ENCODE measurements at regions not wholly inside any gene's neighbourhood (a gene's known extent, or its start where the extent isn't known, plus 50 kb on each side); places are given as distances from the start of the nearest gene placed in this dataset.
"Not testable (repeated sequence)": the region's sequence is repeated elsewhere in the genome, so short reads cannot be mapped to it uniquely, and the experiment has no call there.

- no peaks in the 10 kb centered on the region for H3K9me2 ChIP-seq (replicated peaks; ENCODE audit: insufficient read depth)
Measured at GRCh38 chr1:59201341-59201740, 95.6 kb upstream of the FGGY start.

GRCh38 chr1:59202455-59202854, 94.4 kb upstream of the FGGY start:
- Histone ChIP-seq H2AFZ (no peak overlapping the region), H3K4me2 (no peak overlapping the region), H3K27me3 (no peaks in the 10 kb centered on the region), H3K36me3 (replicated peaks; ENCODE audit: insufficient read depth, low read depth) (no peaks in the 10 kb centered on the region), H3K9me3 (ENCODE audit: low read depth) (no peaks in the 10 kb centered on the region), H3K4me3 (no peak overlapping the region), H3K27ac (no peak overlapping the region), H3K79me2 (no peaks in the 10 kb centered on the region), H3K9me2 (replicated peaks; ENCODE audit: insufficient read depth) (no peaks in the 10 kb centered on the region), H4K20me1 (ENCODE audit: insufficient read depth, poor library complexity, severe bottlenecking) (no peaks in the 10 kb centered on the region), H3K4me1 (ENCODE audit: insufficient read depth) (peaks cover 18% of the 10 kb centered on the region)
- WGBS (ENCODE audit: low lambda C conversion rate, missing lambda C conversion rate) = 92% methylated on average over 1 of the region's 1 CpG
- TF ChIP-seq EZH2phosphoT487 (IDR thresholded peaks at IDR 0.05; ENCODE audit: low read depth, severe bottlenecking, unreplicated experiment) (no peak), EZH2 (IDR thresholded peaks at IDR 0.05; ENCODE audit: borderline replicate concordance) (no peak), CTCF (IDR thresholded peaks at IDR 0.05; ENCODE audit: poor library complexity) (no peak)
- DNase-seq (ENCODE audit: low spot score) = no peak

More at GRCh38 chr1:59201341-59201740, 95.6 kb upstream of the FGGY start:
- H3K4me2 ChIP-seq = no peak overlapping the region
- no peaks in the 10 kb centered on the region for H3K27me3 ChIP-seq
- no peaks in the 10 kb centered on the region for H3K36me3 ChIP-seq (replicated peaks; ENCODE audit: insufficient read depth, low read depth)
- H3K9me3 ChIP-seq (ENCODE audit: low read depth) = no peaks in the 10 kb centered on the region
- H2AFZ ChIP-seq = no peak overlapping the region
- no peak overlapping the region for H3K4me3 ChIP-seq
- no peak overlapping the region for H3K27ac ChIP-seq
- TF ChIP-seq EZH2phosphoT487 (IDR thresholded peaks at IDR 0.05; ENCODE audit: low read depth, severe bottlenecking, unreplicated experiment) = no peak
- TF ChIP-seq CTCF (IDR thresholded peaks at IDR 0.05; ENCODE audit: poor library complexity) = no peak
- TF ChIP-seq EZH2 (IDR thresholded peaks at IDR 0.05; ENCODE audit: borderline replicate concordance) = no peak
- no peak for DNase-seq (ENCODE audit: low spot score)
- H3K79me2 ChIP-seq = no peaks in the 10 kb centered on the region
- peaks cover 18% of the 10 kb centered on the region for H3K4me1 ChIP-seq (ENCODE audit: insufficient read depth)
- H4K20me1 ChIP-seq (ENCODE audit: insufficient read depth, poor library complexity, severe bottlenecking) = no peaks in the 10 kb centered on the region

- Histone ChIP-seq H3K27me3 (no peaks in the 10 kb centered on the region), H3K9me3 (ENCODE audit: low read depth) (no peaks in the 10 kb centered on the region), H3K27ac (peak overlapping the region; percentile 14), H3K9me2 (replicated peaks; ENCODE audit: insufficient read depth) (no peaks in the 10 kb centered on the region), H2AFZ (no peak overlapping the region), H3K79me2 (no peaks in the 10 kb centered on the region), H3K4me2 (no peak overlapping the region), H3K36me3 (replicated peaks; ENCODE audit: insufficient read depth, low read depth) (no peaks in the 10 kb centered on the region), H3K4me3 (no peak overlapping the region), H3K4me1 (ENCODE audit: insufficient read depth) (peaks cover 7% of the 10 kb centered on the region), H4K20me1 (ENCODE audit: insufficient read depth, poor library complexity, severe bottlenecking) (no peaks in the 10 kb centered on the region)
- 67% methylated on average over 1 of the region's 1 CpG for WGBS (ENCODE audit: low lambda C conversion rate, missing lambda C conversion rate)
- no peak for TF ChIP-seq EZH2 (IDR thresholded peaks at IDR 0.05; ENCODE audit: borderline replicate concordance)
- TF ChIP-seq CTCF (IDR thresholded peaks at IDR 0.05; ENCODE audit: poor library complexity) = no peak
- TF ChIP-seq EZH2phosphoT487 (IDR thresholded peaks at IDR 0.05; ENCODE audit: low read depth, severe bottlenecking, unreplicated experiment) = no peak
- DNase-seq (ENCODE audit: low spot score) = no peak
Measured at GRCh38 chr1:59204001-59204400, 92.9 kb upstream of the FGGY start.

GRCh38 chr1:59206616-59207015, 90.3 kb upstream of the FGGY start:
- not testable (repeated sequence) for DNase-seq (ENCODE audit: low spot score); H3K79me2 ChIP-seq; H3K36me3 ChIP-seq (replicated peaks; ENCODE audit: insufficient read depth, low read depth); H3K4me3 ChIP-seq; H3K27me3 ChIP-seq; H3K4me2 ChIP-seq; H3K4me1 ChIP-seq (ENCODE audit: insufficient read depth); H2AFZ ChIP-seq; H3K27ac ChIP-seq; H3K9me2 ChIP-seq (replicated peaks; ENCODE audit: insufficient read depth); H4K20me1 ChIP-seq (ENCODE audit: insufficient read depth, poor library complexity, severe bottlenecking); H3K9me3 ChIP-seq (ENCODE audit: low read depth)
- WGBS (ENCODE audit: low lambda C conversion rate, missing lambda C conversion rate) = 32% methylated on average over 4 of the region's 4 CpGs

GRCh38 chr1:59210430-59210829, 86.5 kb upstream of the FGGY start:
- H3K79me2 ChIP-seq; H3K4me3 ChIP-seq; H4K20me1 ChIP-seq (ENCODE audit: insufficient read depth, poor library complexity, severe bottlenecking); H3K27ac ChIP-seq; H3K4me2 ChIP-seq; H3K9me2 ChIP-seq (replicated peaks; ENCODE audit: insufficient read depth); H2AFZ ChIP-seq; H3K9me3 ChIP-seq (ENCODE audit: low read depth); DNase-seq (ENCODE audit: low spot score); H3K36me3 ChIP-seq (replicated peaks; ENCODE audit: insufficient read depth, low read depth); H3K27me3 ChIP-seq: not testable (repeated sequence)
- WGBS (ENCODE audit: low lambda C conversion rate, missing lambda C conversion rate) = 92% methylated on average over 3 of the region's 3 CpGs
- H3K4me1 ChIP-seq (ENCODE audit: insufficient read depth) = peaks cover 14% of the 10 kb centered on the region

All from hepatocyte (in vitro differentiated cells).